Left forelimb (tissue), 1 donor: ENCODE measurements at regions not wholly inside any gene's neighbourhood (a gene's known extent, or its start where the extent isn't known, plus 50 kb on each side); places are given as distances from the start of the nearest gene placed in this dataset.

Experiments
- DNase-seq: peaks from one replicate; pipeline ENCODE4 v3.0.0-alpha.2; 2018; ENCODE audit warnings: low spot score

DNA sequence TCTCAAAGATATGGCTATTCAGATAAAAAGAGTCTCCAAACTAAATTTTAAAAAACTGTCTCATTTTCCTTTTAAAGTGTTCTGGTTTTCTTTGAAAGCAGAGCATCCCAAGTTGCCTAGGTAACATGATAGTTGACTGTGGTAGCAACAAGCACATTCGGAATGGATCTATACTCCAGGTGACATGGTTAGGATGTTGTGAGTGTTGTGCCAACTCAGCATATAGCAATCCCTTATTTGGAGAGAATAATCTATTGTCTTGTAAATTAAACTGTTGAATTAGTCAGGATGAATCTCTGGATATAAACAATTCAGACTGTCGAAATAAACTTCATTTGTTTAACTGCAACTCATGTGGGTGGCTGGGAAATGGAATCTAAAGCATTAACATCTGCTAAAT is 418.6 kb downstream of the TUSC7 start:
- no peak for DNase-seq

- no peak for DNase-seq
These were observed 419.3 kb downstream of the TUSC7 start for GRCh38 chr3:117128872-117129271.

DNA sequence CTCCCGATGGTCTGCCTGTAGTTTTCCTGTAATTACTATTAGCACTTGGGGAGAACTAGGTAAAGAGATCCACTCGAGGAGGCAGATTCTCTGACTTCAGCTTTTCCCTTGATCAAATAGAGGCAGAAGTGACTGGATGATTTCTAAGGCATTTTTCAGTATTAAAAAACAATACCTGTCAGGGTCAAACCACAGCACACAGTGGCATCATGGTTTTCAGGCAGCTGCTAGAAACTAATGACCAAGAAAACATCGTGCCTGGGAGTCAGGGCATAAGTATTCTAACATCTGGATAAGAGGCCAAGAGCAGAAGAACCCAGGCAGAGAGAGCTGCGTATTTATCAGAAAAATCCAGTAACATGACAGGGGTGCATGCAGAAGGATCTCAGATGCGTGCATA is 419.9 kb downstream of the TUSC7 start:
- no peak for DNase-seq

GRCh38 chr3:117130222-117130621 is 420.6 kb downstream of the TUSC7 start:
- no peak for DNase-seq

DNA sequence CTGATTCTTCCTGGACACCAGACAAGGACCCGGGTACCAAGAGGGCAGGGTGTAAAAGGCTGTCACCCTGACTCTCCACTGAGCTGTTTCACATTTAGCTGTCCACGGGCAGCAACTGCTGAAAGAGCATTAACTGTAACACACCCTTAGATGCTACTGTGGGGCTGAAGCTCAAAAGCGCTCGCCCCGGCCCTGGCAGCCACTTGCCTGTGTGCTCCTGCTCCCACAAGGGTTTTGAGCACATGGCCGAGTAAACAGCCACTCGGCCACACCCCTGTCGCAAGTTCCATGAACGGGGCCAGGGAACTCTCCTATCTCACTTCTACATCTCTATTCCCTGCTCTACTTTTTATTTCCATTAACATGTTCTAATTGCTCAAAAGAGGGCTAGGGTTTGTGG is 421.7 kb downstream of the TUSC7 start:
- DNase-seq: no peak

GRCh38 chr3:117133066-117133465 is 423.5 kb downstream of the TUSC7 start:
- DNase-seq: no peak

GRCh38 chr3:117135207-117135606 is 425.6 kb downstream of the TUSC7 start:
- no peak for DNase-seq

DNA sequence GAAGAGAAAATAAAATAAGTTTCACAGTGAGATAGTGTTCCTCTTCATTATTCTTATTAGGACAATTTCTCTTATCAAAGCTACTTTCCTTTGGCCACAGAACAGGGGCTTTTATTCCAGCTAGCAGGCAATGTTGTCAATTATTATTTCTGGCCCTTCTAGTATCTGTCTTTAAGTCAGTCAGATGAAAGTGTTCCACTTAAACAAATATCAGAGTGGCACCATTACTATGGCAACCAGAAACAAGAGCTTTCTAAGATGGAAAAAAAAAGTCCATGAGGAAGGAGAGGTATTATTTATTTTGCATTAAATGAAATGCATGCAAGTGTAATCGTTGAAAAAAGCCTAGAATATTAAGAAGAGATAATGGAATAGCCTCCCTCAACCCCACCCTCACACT is 426.4 kb downstream of the TUSC7 start:
- DNase-seq: no peak

DNA sequence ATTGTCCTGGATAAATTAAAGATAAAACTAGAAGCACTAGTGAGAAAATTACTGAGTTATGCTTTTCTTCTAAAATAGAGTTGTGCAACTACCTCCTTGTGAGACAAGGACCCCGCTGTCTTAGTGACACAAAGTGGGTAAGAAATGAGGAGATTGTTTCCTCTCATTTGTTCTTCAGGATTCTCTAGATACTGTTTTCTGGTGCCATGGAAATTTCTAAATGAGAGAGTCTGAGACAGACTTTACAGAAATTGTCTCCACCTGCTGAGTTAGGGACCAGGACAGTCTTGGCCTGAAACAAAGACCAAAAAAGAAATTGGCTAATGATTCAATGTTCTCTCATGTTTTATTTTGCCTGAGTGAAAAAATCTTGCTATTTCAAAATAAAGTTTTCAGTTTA is 427.5 kb downstream of the TUSC7 start:
- no peak for DNase-seq

DNA sequence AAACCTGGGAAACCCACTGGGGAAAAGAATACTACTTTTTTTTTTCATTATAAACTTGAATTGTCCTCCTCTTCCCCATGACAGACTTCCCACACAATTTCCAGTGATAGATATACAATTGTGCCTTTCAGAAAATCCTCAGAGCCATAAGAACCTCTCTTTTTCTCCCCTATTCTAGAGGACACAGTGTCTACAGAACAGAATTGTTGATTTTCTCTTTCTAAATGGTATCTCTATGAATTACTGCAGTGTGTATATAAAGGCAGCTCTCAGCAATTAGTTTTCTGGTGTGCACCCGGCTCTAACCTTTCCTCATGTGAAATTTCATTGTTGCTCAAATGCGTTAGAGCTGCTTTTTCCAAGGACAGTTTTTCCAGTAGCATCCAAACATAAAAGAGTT is 430.1 kb downstream of the TUSC7 start:
- no peak for DNase-seq

DNA sequence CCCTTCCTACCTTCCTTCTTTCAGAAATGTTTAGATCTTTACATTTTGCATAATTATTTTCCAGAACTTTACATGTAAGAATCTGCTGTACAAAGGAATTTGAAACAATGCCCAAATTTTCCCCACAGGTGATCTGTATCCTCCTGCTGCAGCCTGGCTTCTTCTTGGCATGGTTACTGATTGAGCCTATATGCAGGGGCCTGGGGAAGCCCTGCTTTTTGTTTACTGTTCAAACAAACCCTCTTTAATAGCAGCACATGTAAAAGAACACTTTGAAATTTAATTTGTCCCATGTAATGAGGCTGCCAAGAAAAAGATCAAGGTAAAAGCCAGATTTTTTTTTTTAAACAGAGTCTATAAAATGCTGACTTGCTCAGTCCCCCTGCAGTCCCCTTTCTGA is 432.2 kb downstream of the TUSC7 start:
- no peak for DNase-seq

DNA sequence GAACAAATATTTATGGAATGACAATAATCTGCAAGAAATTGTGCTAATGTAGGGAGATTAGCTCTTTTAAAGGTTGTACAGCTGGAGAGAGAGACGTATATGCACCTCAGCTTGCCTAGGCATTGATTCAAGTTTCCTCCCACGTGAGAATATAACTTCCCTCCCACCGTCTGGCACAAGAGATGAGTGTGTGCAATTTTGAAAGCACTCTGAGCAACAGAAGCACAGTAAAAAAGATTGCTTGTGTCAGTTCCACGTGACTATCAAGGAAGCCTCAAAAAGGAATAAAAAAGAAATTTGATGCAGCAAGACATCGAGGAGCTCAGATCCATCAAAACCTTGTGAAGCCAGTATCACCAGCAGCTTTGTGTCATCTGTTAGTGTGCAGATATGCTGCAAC is 435.3 kb downstream of the TUSC7 start:
- DNase-seq: no peak

GRCh38 chr3:117145677-117146076 is 436.1 kb downstream of the TUSC7 start:
- DNase-seq: no peak

GRCh38 chr3:117146571-117146970 is 437.0 kb downstream of the TUSC7 start:
- DNase-seq: no peak

DNA sequence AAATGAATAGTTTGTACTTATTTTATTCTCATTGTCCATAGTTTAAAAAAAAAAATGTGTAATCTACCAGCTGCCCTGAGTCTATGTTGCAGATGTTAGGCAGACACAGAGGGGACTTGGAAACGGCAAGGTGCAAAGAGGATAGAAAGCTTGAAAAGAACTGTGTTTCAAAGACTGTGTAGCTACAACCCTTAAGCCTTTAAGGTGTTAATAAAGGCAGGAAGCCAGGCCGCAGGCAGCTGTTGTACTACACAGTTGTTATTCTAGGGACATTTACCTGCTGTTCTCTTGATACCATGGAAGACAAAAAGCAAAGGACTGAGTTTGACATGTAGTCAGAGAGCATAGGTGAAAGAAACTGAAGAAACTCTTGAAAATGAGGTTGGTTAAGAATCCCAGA is 440.0 kb downstream of the TUSC7 start:
- no peak for DNase-seq

- DNase-seq: no peak
These were observed 441.0 kb downstream of the TUSC7 start for GRCh38 chr3:117150628-117151027.

- no peak for DNase-seq
These were observed 450.6 kb downstream of the TUSC7 start for GRCh38 chr3:117160176-117160575.

DNA sequence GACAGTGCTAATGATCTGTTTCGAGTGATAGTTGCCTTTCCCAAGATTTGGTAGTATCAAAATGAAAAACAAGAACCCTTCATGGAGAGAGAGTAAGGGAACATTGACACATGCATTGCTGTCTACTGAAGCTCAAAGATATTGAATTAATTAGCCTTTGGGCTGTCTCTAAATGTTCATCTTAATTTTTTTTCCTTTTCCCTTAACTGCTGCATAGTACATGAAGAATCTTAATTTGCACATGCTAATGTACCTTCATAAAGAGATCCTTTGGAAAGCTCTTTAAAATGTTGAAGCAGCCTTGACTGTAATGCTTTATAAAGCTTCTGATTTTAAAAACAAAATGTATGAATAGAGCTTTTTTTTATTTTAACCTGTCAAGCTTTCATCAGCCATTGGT is 452.2 kb downstream of the TUSC7 start:
- no peak for DNase-seq

DNA sequence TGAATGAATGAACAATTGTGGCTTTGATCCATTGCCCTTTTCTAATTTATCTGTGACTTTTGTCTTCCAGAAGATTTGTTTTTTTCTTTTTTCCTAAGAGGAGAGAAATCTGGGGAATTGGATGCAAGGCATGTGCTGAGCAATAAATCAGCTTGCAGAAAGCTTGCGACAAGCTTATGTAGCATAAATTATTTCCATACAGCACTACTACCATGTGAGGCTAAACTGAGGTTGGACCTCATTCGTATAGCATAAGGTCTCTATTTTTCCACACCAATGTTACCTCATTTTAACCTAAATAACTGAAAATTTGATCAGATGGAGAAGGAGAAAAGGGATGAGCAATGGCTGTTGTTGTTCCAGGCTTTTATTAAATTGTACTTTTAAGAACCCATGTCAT is 455.6 kb downstream of the TUSC7 start:
- DNase-seq: no peak

DNA sequence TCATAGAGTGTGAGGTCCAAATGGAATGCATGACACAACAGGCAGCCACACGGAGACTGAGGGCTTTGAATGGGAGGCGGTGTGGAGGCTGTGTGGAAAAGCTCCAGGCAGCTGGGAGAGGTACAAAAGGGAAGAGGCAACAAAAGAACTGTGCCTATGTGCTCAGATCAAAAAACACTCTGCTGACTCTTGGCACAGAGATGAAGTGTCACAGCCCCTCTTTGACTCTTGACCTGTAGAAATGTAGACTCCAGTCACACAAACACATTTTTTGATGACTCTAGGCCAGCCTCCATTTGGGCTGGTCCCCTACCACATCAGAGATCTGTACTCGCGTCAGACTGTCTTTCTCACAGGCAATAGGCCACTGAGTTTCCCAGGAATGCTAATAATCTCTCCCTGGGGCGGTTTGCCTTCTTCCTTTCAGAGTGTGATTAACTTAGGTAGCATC is 456.0 kb downstream of the TUSC7 start:
- no peak for DNase-seq

DNA sequence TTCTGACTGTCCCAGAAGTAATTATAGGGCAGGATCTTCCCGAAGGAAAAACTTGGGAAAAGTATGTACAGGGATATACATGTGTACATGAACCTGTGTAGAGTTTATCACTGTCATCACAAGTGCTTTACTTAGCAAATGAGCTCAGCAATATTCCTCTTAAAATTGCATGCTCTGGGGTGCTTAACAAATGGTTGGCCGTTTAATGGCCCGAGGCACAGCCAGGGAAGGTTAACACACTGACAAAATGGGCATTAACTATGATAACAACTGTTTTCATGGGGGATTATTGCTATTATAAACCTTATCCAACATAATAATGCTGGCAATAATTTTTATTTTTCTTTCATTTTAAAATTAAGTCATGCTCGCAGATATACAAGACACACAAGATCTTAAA is 459.3 kb downstream of the TUSC7 start:
- no peak for DNase-seq

DNA sequence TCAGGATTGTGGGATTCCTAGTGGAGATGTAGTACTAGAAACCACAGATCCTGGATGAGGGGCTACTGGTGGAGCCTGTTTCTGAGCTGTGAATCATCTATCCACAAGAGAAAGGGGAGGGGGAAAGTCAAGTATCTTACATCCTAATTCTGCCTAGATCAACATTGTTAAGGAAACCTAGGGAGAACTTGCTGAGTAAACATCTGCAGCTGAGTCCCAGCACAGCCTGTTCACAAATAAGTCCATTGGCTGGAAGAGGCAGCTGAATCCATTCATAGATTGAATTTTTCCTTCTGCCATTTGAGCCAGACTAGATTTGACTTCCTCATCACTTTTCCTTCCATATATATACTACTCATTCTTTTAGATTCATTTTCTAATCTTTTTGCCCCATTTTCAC is 460.5 kb downstream of the TUSC7 start:
- no peak for DNase-seq

DNA sequence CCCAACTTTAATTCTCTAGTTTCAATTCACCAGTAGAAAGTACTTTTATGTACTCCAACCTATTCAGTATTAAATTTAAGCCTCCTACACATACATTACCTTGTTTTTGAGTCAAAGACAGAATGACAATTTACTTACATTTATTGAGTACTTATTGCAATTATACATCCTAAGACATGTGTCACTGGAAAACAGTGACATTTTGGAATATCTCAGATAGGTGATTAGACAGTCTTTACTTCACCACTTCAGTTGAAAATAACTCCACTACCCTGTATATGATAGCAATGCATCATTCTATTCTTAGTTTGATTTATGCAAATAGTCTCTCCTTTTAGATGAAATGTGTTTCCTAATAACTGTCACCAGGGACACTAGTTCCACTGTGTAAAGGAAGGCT is 461.5 kb downstream of the TUSC7 start:
- no peak for DNase-seq

DNA sequence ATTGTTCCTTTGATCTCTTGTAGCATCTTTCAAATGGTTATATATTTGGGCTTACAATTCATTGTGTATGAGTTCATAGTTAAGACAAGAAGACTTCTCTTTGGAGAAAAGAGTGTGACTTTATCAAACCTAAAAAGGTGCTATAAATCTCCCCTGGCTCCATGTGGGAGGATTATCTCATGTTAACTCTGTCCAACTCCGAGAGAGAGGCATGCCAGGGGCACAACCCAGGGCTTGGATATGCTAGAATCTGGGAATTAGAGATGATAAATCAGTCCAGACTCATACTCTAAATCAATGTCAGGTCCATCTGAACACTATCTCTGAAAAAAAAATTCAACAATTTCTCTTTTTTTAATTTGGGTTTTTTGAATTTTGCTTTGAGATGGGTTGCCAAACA is 462.8 kb downstream of the TUSC7 start:
- no peak for DNase-seq

DNA sequence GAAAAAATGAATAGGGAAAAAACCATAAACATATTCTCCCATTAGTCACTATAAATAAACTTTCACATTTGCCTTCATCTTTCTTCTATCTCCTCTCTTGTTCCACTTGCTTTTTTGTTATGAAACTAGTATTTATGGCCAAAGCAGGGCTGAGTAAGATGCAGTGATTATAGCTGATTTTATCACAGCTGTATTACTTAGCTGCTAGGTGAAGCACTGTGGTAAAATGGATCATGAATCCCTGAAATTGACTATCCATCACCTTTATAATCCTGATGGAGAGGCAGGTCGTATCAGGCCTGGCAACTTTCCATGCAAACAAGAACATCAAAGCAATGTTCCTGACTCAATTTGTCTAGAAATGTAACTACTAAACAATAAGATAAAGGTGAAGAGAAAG is 471.6 kb downstream of the TUSC7 start:
- no peak for DNase-seq
